ENCODE measurements at regions not wholly inside any gene's neighbourhood (a gene's known extent, or its start where the extent isn't known, plus 50 kb on each side); places are given as distances from the start of the nearest gene placed in this dataset.

DNA sequence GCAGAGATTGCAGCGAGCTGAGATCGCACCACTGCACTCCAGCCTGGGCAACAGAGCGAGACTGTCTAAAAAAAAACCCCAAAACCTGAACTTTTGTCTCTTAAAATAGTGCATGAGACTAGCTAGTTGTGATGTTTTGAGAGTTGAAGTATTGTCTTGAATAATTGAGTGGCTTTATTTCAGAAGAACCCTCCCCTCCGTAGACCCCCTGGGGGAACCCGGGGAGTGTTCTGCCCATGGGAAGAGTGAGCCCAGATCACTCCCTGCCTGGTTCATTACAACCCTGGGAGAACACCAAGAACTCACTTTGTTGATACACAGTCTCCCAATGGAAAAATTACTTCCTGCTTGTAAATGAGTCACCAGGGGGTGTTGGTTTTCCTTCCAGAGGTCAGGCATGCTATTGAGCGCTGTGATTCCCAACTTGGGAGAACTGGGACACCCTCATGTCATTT, 65.3 kb upstream of the SHISA3 start:
- no peak for DNase-seq

DNA sequence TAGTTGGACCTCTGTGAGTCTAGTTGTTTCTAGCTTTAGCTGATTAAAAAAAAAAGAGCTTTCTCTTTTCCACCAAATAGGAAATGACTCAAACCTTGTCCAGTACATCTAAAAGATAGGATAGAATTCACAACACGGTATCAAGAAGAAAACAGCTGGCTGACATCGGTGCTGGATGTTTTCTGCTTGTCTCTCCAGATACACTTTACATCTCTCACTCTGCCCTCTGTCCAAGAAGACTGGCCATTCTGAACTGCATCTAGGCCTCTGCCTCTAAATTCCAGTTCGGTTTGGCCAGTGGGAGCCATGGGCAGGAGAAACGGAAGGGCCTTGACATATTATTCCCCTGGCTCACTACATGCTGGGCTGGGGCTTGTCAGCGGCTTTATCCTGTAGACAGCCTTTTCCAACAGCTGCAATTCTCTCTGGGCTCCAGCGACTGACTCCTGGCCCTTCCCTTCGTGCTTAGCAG, 57.3 kb upstream of the SHISA3 start:
- DNase-seq: no peak

GRCh38 chr4:42341518-42342026, 55.7 kb upstream of the SHISA3 start:
- no peak for DNase-seq

GRCh38 chr4:42342459-42342858, 54.8 kb upstream of the SHISA3 start:
- no peak for DNase-seq

DNA sequence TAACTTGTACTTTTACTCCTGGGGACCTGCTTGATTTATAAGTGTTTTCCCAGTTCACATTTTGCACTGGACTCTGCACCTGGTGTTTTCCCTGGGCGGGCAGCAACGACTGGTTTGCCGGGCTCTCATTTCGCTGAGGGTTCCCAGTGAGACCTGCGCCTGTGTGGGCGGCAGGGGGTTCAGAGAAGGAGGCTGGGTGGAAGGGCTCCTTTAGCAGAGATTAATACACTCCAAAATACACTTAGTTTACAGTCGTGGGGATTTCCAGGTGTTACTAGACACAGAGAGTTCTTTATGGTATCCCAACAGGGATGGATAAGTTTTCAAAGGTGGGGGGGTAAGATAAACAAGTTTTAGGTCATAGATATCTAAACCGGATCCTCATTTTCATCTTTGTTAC, 53.0 kb upstream of the SHISA3 start:
- no peak for DNase-seq

DNA sequence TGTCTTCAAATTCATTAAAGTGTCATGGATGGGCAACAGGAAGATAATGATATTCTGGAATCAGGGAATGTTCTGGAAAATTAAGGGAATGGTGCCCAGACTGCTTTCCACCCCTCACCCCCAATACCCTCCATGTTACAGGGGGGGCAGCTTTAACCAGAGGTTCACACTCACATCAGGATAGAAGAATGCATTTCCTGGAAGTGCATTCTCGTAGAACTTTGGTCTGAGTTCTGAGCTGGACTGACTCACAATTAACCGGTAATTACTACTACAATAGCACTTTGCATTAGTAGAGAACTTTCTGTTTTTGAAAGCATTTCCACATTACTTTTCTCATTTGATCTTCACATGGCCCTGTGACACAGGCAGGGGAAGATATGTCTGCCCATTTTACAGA, 52.5 kb upstream of the SHISA3 start:
- DNase-seq: no peak

GRCh38 chr4:42345962-42346544, 51.2 kb upstream of the SHISA3 start:
- no peak for DNase-seq

GRCh38 chr4:42347076-42347475, 50.2 kb upstream of the SHISA3 start:
- DNase-seq: no peak
